Gastrocnemius medialis (tissue), 4 donors: ENCODE measurements at regions not wholly inside any gene's neighbourhood (a gene's known extent, or its start where the extent isn't known, plus 50 kb on each side); places are given as distances from the start of the nearest gene placed in this dataset.

Experiments
- ATAC-seq, 2 donors: fragments of 150-250 bp; one replicate each; pipeline ENCODE4 v1.9.1; 2016
- DNase-seq, 2 donors: peaks; one replicate each; pipeline ENCODE4 v3.0.0-alpha.2; 2019
- H3K27ac ChIP-seq, 4 donors: fragments of 200-600 bp; sonication (generic); 1 replicate in 1 of 4; 2 replicates in 3 of 4; pipeline ENCODE4 v1.5.1; 2016 to 2018; ENCODE audit warnings: mild to moderate bottlenecking in 2 of 4, moderate library complexity in 1 of 4
- H3K27me3 ChIP-seq, 3 donors: fragments of 200-600 bp; sonication (generic) in 2 of 3; 1 replicate in 1 of 3; 2 replicates in 2 of 3; pipeline versions ENCODE4 v1.5.1 to v1.6.0; 2016 to 2019; ENCODE audit warnings: mild to moderate bottlenecking in 1 of 3, moderate library complexity in 1 of 3
- H3K36me3 ChIP-seq, 2 donors: fragments of 200-600 bp; sonication (generic) in 1 of 2; one replicate each; pipeline ENCODE4 v1.5.1; 2017 to 2018
- H3K4me1 ChIP-seq, 2 donors: fragments of 200-600 bp; sonication (generic) in 1 of 2; one replicate each; pipeline ENCODE4 v1.5.1; 2016 to 2017; ENCODE audit warnings: mild to moderate bottlenecking in 2 of 2
- H3K4me3 ChIP-seq, 4 donors: fragments of 200-600 bp; sonication (generic) in 3 of 4; 1 replicate in 1 of 4; 2 replicates in 3 of 4; pipeline ENCODE4 v1.5.1; 2016 to 2019; ENCODE audit warnings: mild to moderate bottlenecking in 2 of 4
- H3K9me3 ChIP-seq, 3 donors: fragments of 200-600 bp; sonication (generic) in 2 of 3; 1 replicate in 1 of 3; 2 replicates in 2 of 3; pipeline ENCODE4 v1.5.1; 2016 to 2019
- CTCF ChIP-seq, 5 experiments: fragments of 450-650 bp in 3 of 5; fragments of 200-600 bp in 2 of 5; sonication (generic) in 2 of 5; IDR thresholded peaks in 4 of 5; conservative IDR thresholded peaks in 1 of 5; 1 replicate in 4 of 5; 2 replicates in 1 of 5; pipeline ENCODE4 v1.5.1; 2016 to 2019; ENCODE audit warnings: antibody characterized with exemption in 5 of 5, mild to moderate bottlenecking in 3 of 5, moderate library complexity in 3 of 5
- POLR2A ChIP-seq, 2 donors: fragments of 450-650 bp; IDR thresholded peaks; one replicate each; pipeline ENCODE4 v1.6.1; 2017; ENCODE audit warnings: antibody characterized with exemption in 2 of 2, mild to moderate bottlenecking in 2 of 2, moderate library complexity in 2 of 2
- in situ Hi-C, 4 donors: fragments of 200-750 bp; cut with MboI; loops; one replicate each; pipeline versions ENCODE4 v1.15.0 to v1.8.0; 2017; ENCODE audit warnings: low sequenced_read_pairs in 4 of 4
- intact Hi-C: fragments of 100-400 bp; cut with DNase I; formaldehyde crosslinking; loops from one replicate; pipeline ENCODE4 v1.15.1; 2023; ENCODE audit warnings: low total_unique reads

DNA sequence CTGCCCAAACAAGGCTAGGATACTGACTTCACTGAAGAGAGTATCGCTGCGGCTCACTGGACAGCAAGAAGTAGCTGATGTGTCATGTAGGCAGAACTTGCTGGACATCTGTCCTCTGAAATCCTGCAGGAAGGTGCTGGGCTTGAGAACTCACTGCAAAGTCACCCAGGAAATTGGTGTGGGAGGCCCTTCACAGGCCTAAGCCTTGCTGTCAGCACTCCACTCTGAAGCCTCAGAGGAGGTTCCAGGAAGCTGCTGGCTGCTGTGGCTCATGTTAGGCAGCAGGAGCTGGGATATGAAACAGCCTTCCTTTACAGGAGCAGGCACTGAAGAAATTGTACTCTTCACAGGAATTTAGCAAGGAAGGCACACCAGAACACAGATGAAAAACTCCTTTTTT lies 88.3 kb upstream of the CCDC68 start:
- intact Hi-C loops (no loop called here), in situ Hi-C loops (no loop called here)
- no peak for DNase-seq
- no peak for ATAC-seq
- Histone ChIP-seq H3K4me3 (no peak overlapping the region), H3K9me3 (no peaks in the 10 kb centered on the region), H3K4me1 (no peaks in the 10 kb centered on the region), H3K36me3 (no peaks in the 10 kb centered on the region), H3K27me3 (no peaks in the 10 kb centered on the region), H3K27ac (no peak overlapping the region)
- TF ChIP-seq POLR2A (IDR thresholded peaks at IDR 0.05), result no peak
- no peak for TF ChIP-seq CTCF (IDR thresholded peaks at IDR 0.05 in 4 of 5, conservative IDR thresholded peaks at IDR 0.05 in 1 of 5)

GRCh38 chr18:55041366-55041765 lies 82.1 kb upstream of the CCDC68 start:
- Histone ChIP-seq H3K36me3 (no peaks in the 10 kb centered on the region), H3K4me3 (no peak overlapping the region), H3K27ac (no peak overlapping the region), H3K27me3 (no peaks in the 10 kb centered on the region), H3K9me3 (no peaks in the 10 kb centered on the region), H3K4me1 (no peaks in the 10 kb centered on the region)
- ATAC-seq (no peak), DNase-seq (no peak)
- TF ChIP-seq POLR2A (IDR thresholded peaks at IDR 0.05) (no peak), CTCF (IDR thresholded peaks at IDR 0.05 in 4 of 5, conservative IDR thresholded peaks at IDR 0.05 in 1 of 5) (no peak)
- in situ Hi-C loops (no loop called here), intact Hi-C loops (no loop called here)

- Histone ChIP-seq H3K4me1 (no peaks in the 10 kb centered on the region), H3K27me3 (no peaks in the 10 kb centered on the region), H3K4me3 (no peak overlapping the region), H3K27ac (no peak overlapping the region), H3K36me3 (no peaks in the 10 kb centered on the region), H3K9me3 (no peaks in the 10 kb centered on the region)
- intact Hi-C loops (no loop called here), in situ Hi-C loops (no loop called here)
- TF ChIP-seq CTCF (IDR thresholded peaks at IDR 0.05 in 4 of 5, conservative IDR thresholded peaks at IDR 0.05 in 1 of 5) (no peak), POLR2A (IDR thresholded peaks at IDR 0.05) (no peak)
- DNase-seq, result no peak
- ATAC-seq, result no peak
These were observed 78.9 kb upstream of the CCDC68 start for GRCh38 chr18:55038162-55038561.

- TF ChIP-seq POLR2A (IDR thresholded peaks at IDR 0.05), result no peak
- TF ChIP-seq CTCF (IDR thresholded peaks at IDR 0.05 in 4 of 5, conservative IDR thresholded peaks at IDR 0.05 in 1 of 5), result no peak
- in situ Hi-C loops, result no loop called here
- Histone ChIP-seq H3K27ac (no peak overlapping the region), H3K36me3 (no peaks in the 10 kb centered on the region), H3K27me3 (no peaks in the 10 kb centered on the region), H3K9me3 (no peaks in the 10 kb centered on the region), H3K4me3 (no peak overlapping the region), H3K4me1 (no peaks in the 10 kb centered on the region)
- no peak for DNase-seq
- intact Hi-C loops, result no loop called here
- no peak for ATAC-seq
These were observed 75.5 kb upstream of the CCDC68 start for GRCh38 chr18:55034742-55035141.

GRCh38 chr18:55031979-55032378 lies 72.7 kb upstream of the CCDC68 start:
- no peak for DNase-seq
- ATAC-seq, result no peak
- intact Hi-C loops (no loop called here), in situ Hi-C loops (no loop called here)
- H3K27ac ChIP-seq, result no peak overlapping the region
- H3K4me3 ChIP-seq, result no peak overlapping the region
- TF ChIP-seq POLR2A (IDR thresholded peaks at IDR 0.05) (no peak), CTCF (IDR thresholded peaks at IDR 0.05 in 4 of 5, conservative IDR thresholded peaks at IDR 0.05 in 1 of 5) (no peak)
- H3K27me3 ChIP-seq, result no peaks in the 10 kb centered on the region
- H3K9me3 ChIP-seq, result no peaks in the 10 kb centered on the region
- H3K36me3 ChIP-seq, result no peaks in the 10 kb centered on the region
- no peaks in the 10 kb centered on the region for H3K4me1 ChIP-seq
